ENCODE measurements at regions not wholly inside any gene's neighbourhood (a gene's known extent, or its start where the extent isn't known, plus 50 kb on each side); places are given as distances from the start of the nearest gene placed in this dataset.

DNA sequence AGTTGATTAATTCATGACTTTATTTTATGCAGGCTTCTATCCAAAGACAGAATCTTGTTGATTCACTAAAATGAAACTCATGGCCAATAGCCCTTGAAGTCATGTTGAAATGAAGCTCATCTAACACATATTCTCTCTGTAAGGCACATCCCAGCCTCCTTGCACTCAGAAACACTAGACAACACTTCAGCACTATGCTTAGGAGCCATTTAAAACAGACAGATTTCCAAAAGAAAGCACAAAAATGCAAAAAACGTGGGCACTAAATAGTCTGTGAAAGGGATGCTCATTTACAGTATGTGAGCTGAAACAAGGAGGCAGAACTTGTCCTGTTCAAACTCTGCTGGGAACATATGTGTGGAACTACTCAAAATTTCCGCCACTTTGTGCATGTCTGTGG is 124.4 kb downstream of the MYCN start:
- CTCF ChIA-PET = interaction anchor here (1.4 kb wide), 1 partner anchor 38 kb away, joined by 3 read pairs; no protein-coding TSS in a partner anchor
- TF ChIP-seq CTCF (IDR thresholded peaks at IDR 0.05; ENCODE audit: control extremely low read depth, extremely low read depth, low read depth, missing control alignments) = no peak
- POLR2A ChIA-PET = no interaction called here

DNA sequence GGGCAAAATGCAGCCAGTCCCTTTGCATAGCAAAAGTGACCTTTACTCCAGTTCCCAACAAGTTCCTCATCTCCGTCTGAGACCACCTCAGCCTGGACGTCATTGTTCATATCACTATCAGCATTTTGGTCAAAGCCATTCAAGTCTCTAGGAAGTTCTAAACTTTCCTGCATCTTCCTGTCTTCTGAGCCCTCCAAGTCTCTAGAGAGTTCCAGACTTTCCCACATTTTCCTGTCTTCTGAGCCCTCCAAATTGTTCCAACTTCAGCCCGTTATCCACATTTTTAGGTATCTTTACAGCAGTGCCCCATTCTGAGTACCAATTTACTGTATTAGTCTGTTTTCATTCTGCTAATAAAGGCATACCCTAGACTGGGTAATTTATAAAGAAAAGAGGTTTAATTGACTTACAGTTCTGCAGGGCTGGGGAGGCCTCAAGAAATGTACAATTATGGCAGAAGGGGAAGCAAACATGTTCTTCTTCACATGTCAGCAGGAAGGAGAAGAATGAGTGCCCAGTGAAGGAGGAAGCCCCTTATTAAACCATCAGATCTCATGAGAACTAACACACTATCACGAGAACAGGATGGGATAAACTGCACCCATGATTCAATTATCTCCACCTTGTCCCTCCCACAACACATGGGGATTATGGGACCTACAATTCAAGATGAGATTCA is 123.7 kb downstream of the MYCN start:
- POLR2A ChIA-PET = no interaction called here
- TF ChIP-seq CTCF (IDR thresholded peaks at IDR 0.05; ENCODE audit: control extremely low read depth, extremely low read depth, low read depth, missing control alignments) = no peak
- CTCF ChIA-PET = no interaction called here

More for the DNA sequence above, 124.4 kb downstream of the MYCN start:
- no peak for DNase-seq (ENCODE audit: extremely low spot score)

GRCh38 chr2:16063251-16063850 is 123.0 kb downstream of the MYCN start:
- TF ChIP-seq CTCF (IDR thresholded peaks at IDR 0.05; ENCODE audit: control extremely low read depth, extremely low read depth, low read depth, missing control alignments) = no peak
- no peak for DNase-seq (ENCODE audit: extremely low spot score)
- ChIA-PET CTCF (no interaction called here), POLR2A (no interaction called here)

More for the DNA sequence above, 123.7 kb downstream of the MYCN start:
- DNase-seq (ENCODE audit: extremely low spot score) = no peak

- no peak for DNase-seq (ENCODE audit: extremely low spot score)
- TF ChIP-seq CTCF (IDR thresholded peaks at IDR 0.05; ENCODE audit: control extremely low read depth, extremely low read depth, low read depth, missing control alignments) = no peak
- POLR2A ChIA-PET = no interaction called here
- CTCF ChIA-PET = no interaction called here
Measured at GRCh38 chr2:16062471-16063250, 122.3 kb downstream of the MYCN start.

DNA sequence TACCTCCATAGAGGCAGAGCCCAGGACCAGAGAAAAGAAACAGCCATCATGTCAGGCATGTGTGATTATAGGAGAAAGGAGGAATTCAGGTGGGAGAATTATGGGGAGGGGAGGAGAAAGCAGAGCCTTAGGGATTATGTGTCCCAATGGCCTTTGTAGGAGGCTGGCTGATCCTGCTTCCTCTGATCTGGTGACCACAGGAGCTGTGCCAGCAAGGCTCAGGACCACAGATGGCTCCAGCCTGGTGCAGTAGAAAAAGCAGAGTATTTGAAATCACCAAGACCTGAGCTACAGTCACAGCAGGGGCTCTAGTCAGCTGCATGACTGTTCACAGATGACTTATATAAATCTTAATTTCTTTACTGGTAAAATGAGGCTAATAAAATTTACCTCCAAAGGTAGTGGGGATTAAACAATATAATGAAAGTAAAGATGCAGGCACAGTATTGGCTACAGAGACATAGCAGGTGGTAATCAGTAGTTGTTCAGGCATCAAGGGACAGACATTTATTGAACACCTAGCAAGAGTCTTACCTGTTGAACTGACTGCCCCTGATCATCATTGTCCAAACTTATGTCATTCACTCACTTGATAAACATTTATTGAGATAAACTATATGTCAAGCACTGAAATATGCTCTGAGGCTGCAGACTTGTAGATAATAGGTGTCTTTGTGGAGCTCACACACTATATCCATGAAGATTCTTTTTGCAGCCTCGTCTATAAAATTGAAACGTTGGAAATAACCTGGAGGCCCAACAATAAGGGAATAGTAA is 121.3 kb downstream of the MYCN start:
- ChIA-PET POLR2A (no interaction called here), CTCF (no interaction called here)
- no peak for DNase-seq (ENCODE audit: extremely low spot score)
- TF ChIP-seq CTCF (IDR thresholded peaks at IDR 0.05; ENCODE audit: control extremely low read depth, extremely low read depth, low read depth, missing control alignments) = no peak

GRCh38 chr2:16060936-16061338 is 120.6 kb downstream of the MYCN start:
- no peak for DNase-seq (ENCODE audit: extremely low spot score)
- CTCF ChIA-PET = interaction anchor here (1.2 to 1.3 kb wide), 2 partner anchors 9 to 14 kb away, joined by 3 read pairs; no protein-coding TSS in a partner anchor
- TF ChIP-seq CTCF (IDR thresholded peaks at IDR 0.05; ENCODE audit: control extremely low read depth, extremely low read depth, low read depth, missing control alignments) = no peak
- POLR2A ChIA-PET = no interaction called here

Data from GM10248 (cell line).